HEK293T (cell line): ENCODE measurements at regions not wholly inside any gene's neighbourhood (a gene's known extent, or its start where the extent isn't known, plus 50 kb on each side); places are given as distances from the start of the nearest gene placed in this dataset.
"Not testable (repeated sequence)": the region's sequence is repeated elsewhere in the genome, so short reads cannot be mapped to it uniquely, and the experiment has no call there.

Experiments used
- CTCF ChIA-PET: fragments of 350-600 bp; formaldehyde crosslinking; extraction: SDS; loops from one replicate; lab custom pipeline; 2021; ENCODE audit warnings: antibody characterized with exemption, inconsistent platforms; lab: Yijun Ruan, JAX
- POLR2A ChIA-PET: fragments of 350-600 bp; formaldehyde crosslinking; extraction: SDS; loops from one replicate; lab custom pipeline; 2020; ENCODE audit warnings: antibody characterized with exemption, inconsistent platforms; lab: Yijun Ruan, JAX
- DNase-seq: peaks from one replicate; pipeline ENCODE4 v3.0.0; 2012; ENCODE audit warnings: mixed read lengths; ENCODE audit errors: extremely low spot score
- ARNT ChIP-seq: fragments of 450-650 bp; IDR thresholded peaks from 2 replicates; pipeline ENCODE4 v1.6.1; 2017; ENCODE audit warnings: mild to moderate bottlenecking
- BHLHE40 ChIP-seq: fragments of 450-650 bp; IDR thresholded peaks from 2 replicates; pipeline ENCODE4 v1.6.1; 2016; ENCODE audit warnings: mild to moderate bottlenecking, moderate library complexity, borderline replicate concordance
- CTBP1 ChIP-seq: fragments of 450-650 bp; IDR thresholded peaks from 2 replicates; pipeline ENCODE4 v1.6.1; 2016; ENCODE audit warnings: borderline replicate concordance
- ELF4 ChIP-seq: fragments of 450-650 bp; IDR thresholded peaks from 2 replicates; pipeline ENCODE4 v1.6.1; 2017; ENCODE audit warnings: antibody characterized with exemption
- FOXA1 ChIP-seq: fragments of 450-650 bp; IDR thresholded peaks from 2 replicates; pipeline ENCODE4 v1.6.1; 2016; ENCODE audit warnings: mild to moderate bottlenecking
- FOXK2 ChIP-seq: fragments of 450-650 bp; IDR thresholded peaks from 2 replicates; pipeline ENCODE4 v1.6.1; 2016; ENCODE audit warnings: mild to moderate bottlenecking
- FOXM1 ChIP-seq: fragments of 450-650 bp; IDR thresholded peaks from 2 replicates; pipeline ENCODE4 v1.6.1; 2017; ENCODE audit warnings: mild to moderate bottlenecking, borderline replicate concordance
- HDGF ChIP-seq: fragments of 450-650 bp; IDR thresholded peaks from 2 replicates; pipeline ENCODE4 v1.6.1; 2017; ENCODE audit warnings: antibody characterized with exemption, borderline replicate concordance
- L3MBTL2 ChIP-seq: fragments of 450-650 bp; conservative IDR thresholded peaks from 2 replicates; pipeline ENCODE4 v1.6.1; 2016; ENCODE audit warnings: mild to moderate bottlenecking
- LEF1 ChIP-seq: fragments of 450-650 bp; IDR thresholded peaks from 2 replicates; pipeline ENCODE4 v1.6.1; 2017; ENCODE audit warnings: mild to moderate bottlenecking, borderline replicate concordance
- NFRKB ChIP-seq: fragments of 450-650 bp; IDR thresholded peaks from 2 replicates; pipeline ENCODE4 v1.6.1; 2016; ENCODE audit warnings: mild to moderate bottlenecking, moderate library complexity
- PKNOX1 ChIP-seq: fragments of 450-650 bp; IDR thresholded peaks from 2 replicates; pipeline ENCODE4 v1.6.1; 2016
- SP1 ChIP-seq: fragments of 450-650 bp; IDR thresholded peaks from 2 replicates; pipeline ENCODE4 v1.6.1; 2017
- SUZ12 ChIP-seq: fragments of 450-650 bp; IDR thresholded peaks from 2 replicates; pipeline ENCODE4 v1.6.1; 2016; ENCODE audit warnings: mild to moderate bottlenecking
- TARDBP ChIP-seq: fragments of 450-650 bp; IDR thresholded peaks from 2 replicates; pipeline ENCODE4 v1.6.1; 2016
- ZNF384 ChIP-seq: fragments of 450-650 bp; IDR thresholded peaks from 2 replicates; pipeline ENCODE4 v1.6.1; 2016

- ChIA-PET CTCF (no interaction called here), POLR2A (no interaction called here)
- no peak for TF ChIP-seq CTBP1
- TF ChIP-seq ZNF384: no peak
- TF ChIP-seq TARDBP: no peak
- no peak for TF ChIP-seq PKNOX1
- TF ChIP-seq FOXK2: no peak
- TF ChIP-seq HDGF: no peak
- TF ChIP-seq LEF1: no peak
- TF ChIP-seq FOXM1: no peak
- TF ChIP-seq SP1: no peak
- no peak for TF ChIP-seq SUZ12
- TF ChIP-seq L3MBTL2: no peak
- TF ChIP-seq ARNT: no peak
- TF ChIP-seq FOXA1: no peak
- TF ChIP-seq ELF4: no peak
- TF ChIP-seq BHLHE40: no peak
- DNase-seq: no peak
Observed at GRCh38 chr22:49398115-49398514, 429.6 kb downstream of the BRD1 start.

- DNase-seq: no peak
- CTCF ChIA-PET: no interaction called here
- TF ChIP-seq PKNOX1 (no peak), LEF1 (no peak), NFRKB (no peak), ARNT (no peak), BHLHE40 (no peak), CTBP1 (no peak), FOXK2 (no peak), SUZ12 (no peak), FOXA1 (no peak), ZNF384 (no peak), FOXM1 (no peak), TARDBP (no peak), SP1 (no peak), L3MBTL2 (no peak), ELF4 (no peak), HDGF (no peak)
- POLR2A ChIA-PET: no interaction called here
Observed at GRCh38 chr22:49396817-49397216, 430.9 kb downstream of the BRD1 start.

- ChIA-PET POLR2A (no interaction called here), CTCF (no interaction called here)
- no peak for TF ChIP-seq FOXA1
- TF ChIP-seq BHLHE40: no peak
- TF ChIP-seq ARNT: no peak
- no peak for TF ChIP-seq NFRKB
- TF ChIP-seq LEF1: no peak
- TF ChIP-seq TARDBP: no peak
- TF ChIP-seq SUZ12: no peak
- no peak for TF ChIP-seq CTBP1
- no peak for TF ChIP-seq SP1
- TF ChIP-seq HDGF: no peak
- TF ChIP-seq PKNOX1: no peak
- no peak for TF ChIP-seq ZNF384
- TF ChIP-seq L3MBTL2: no peak
- TF ChIP-seq FOXM1: no peak
- no peak for TF ChIP-seq ELF4
- DNase-seq: no peak
Observed at GRCh38 chr22:49395617-49396016, 432.1 kb downstream of the BRD1 start.

GRCh38 chr22:49395062-49395461 is 432.6 kb downstream of the BRD1 start:
- DNase-seq, CTCF ChIA-PET, POLR2A ChIA-PET: not testable (repeated sequence)

GRCh38 chr22:49394116-49394785 is 433.4 kb downstream of the BRD1 start:
- no peak for DNase-seq
- POLR2A ChIA-PET: no interaction called here
- TF ChIP-seq L3MBTL2 (no peak), FOXM1 (no peak), PKNOX1 (no peak), TARDBP (no peak), ARNT (no peak), NFRKB (no peak), SUZ12 (no peak), FOXK2 (no peak), LEF1 (no peak), ZNF384 (no peak), FOXA1 (no peak), ELF4 (no peak), HDGF (no peak), BHLHE40 (no peak), SP1 (no peak), CTBP1 (no peak)
- CTCF ChIA-PET: no interaction called here

- TF ChIP-seq FOXM1: no peak
- no peak for TF ChIP-seq FOXA1
- no peak for TF ChIP-seq ZNF384
- TF ChIP-seq SUZ12: no peak
- no peak for TF ChIP-seq HDGF
- no peak for TF ChIP-seq CTBP1
- TF ChIP-seq LEF1: no peak
- TF ChIP-seq PKNOX1: no peak
- TF ChIP-seq ARNT: no peak
- TF ChIP-seq ELF4: no peak
- no peak for TF ChIP-seq TARDBP
- TF ChIP-seq NFRKB: no peak
- TF ChIP-seq SP1: no peak
- no peak for TF ChIP-seq BHLHE40
- TF ChIP-seq L3MBTL2: no peak
- POLR2A ChIA-PET: no interaction called here
- CTCF ChIA-PET: no interaction called here
- DNase-seq: no peak
Observed at GRCh38 chr22:49393526-49393925, 434.1 kb downstream of the BRD1 start.
